HG02981 (cell line): ENCODE measurements at regions not wholly inside any gene's neighbourhood (a gene's known extent, or its start where the extent isn't known, plus 50 kb on each side); places are given as distances from the start of the nearest gene placed in this dataset.
"Not testable (repeated sequence)": the region's sequence is repeated elsewhere in the genome, so short reads cannot be mapped to it uniquely, and the experiment has no call there.

Experiments used
- ATAC-seq: cut with Tn5 transposase; IDR thresholded peaks from one replicate; pipeline ENCODE4 v1.9.1; 2021; ENCODE audit warnings: mild to moderate bottlenecking, moderate library complexity; ENCODE audit not compliant: unreplicated experiment

- no peak for ATAC-seq
Observed at GRCh38 chr3:130800829-130801228, 54.2 kb upstream of the PIK3R4 start.

GRCh38 chr3:130801473-130801872 is 54.8 kb upstream of the PIK3R4 start:
- ATAC-seq, result no peak

- ATAC-seq, result no peak
Observed at GRCh38 chr3:130811557-130811956, 64.9 kb upstream of the PIK3R4 start.

- ATAC-seq, result no peak
Observed at GRCh38 chr3:130814691-130815472, 68.3 kb upstream of the PIK3R4 start.

GRCh38 chr3:130816561-130817445 is 70.2 kb upstream of the PIK3R4 start:
- no peak for ATAC-seq

GRCh38 chr3:130818066-130818465 is 71.4 kb upstream of the PIK3R4 start:
- not testable (repeated sequence) for ATAC-seq

GRCh38 chr3:130820976-130821375 is 72.9 kb upstream of the ATP2C1 start:
- ATAC-seq, result no peak

GRCh38 chr3:130821806-130822205 is 72.1 kb upstream of the ATP2C1 start:
- ATAC-seq, result no peak

- no peak for ATAC-seq
Observed at GRCh38 chr3:130823241-130823884, 70.5 kb upstream of the ATP2C1 start.

- ATAC-seq, result no peak
Observed at GRCh38 chr3:130823996-130824395, 69.9 kb upstream of the ATP2C1 start.

- ATAC-seq, result no peak
Observed at GRCh38 chr3:130825762-130826299, 68.1 kb upstream of the ATP2C1 start.

- no peak for ATAC-seq
Observed at GRCh38 chr3:130826516-130827182, 67.2 kb upstream of the ATP2C1 start.

GRCh38 chr3:130827486-130827885 is 66.4 kb upstream of the ATP2C1 start:
- ATAC-seq, result no peak

GRCh38 chr3:130828948-130829947 is 64.6 kb upstream of the ATP2C1 start:
- no peak for ATAC-seq

GRCh38 chr3:130831719-130832400 is 62.0 kb upstream of the ATP2C1 start:
- ATAC-seq, result no peak

GRCh38 chr3:130832401-130832746 is 61.5 kb upstream of the ATP2C1 start:
- not testable (repeated sequence) for ATAC-seq

GRCh38 chr3:130834476-130834875 is 59.4 kb upstream of the ATP2C1 start:
- ATAC-seq, result no peak

- no peak for ATAC-seq
Observed at GRCh38 chr3:130835483-130835882, 58.4 kb upstream of the ATP2C1 start.
